COLO668 (cell line): ENCODE measurements at regions not wholly inside any gene's neighbourhood (a gene's known extent, or its start where the extent isn't known, plus 50 kb on each side); places are given as distances from the start of the nearest gene placed in this dataset.
"Not testable (repeated sequence)": the region's sequence is repeated elsewhere in the genome, so short reads cannot be mapped to it uniquely, and the experiment has no call there.

ENCODE experiments used
- DNase-seq: peaks from one replicate; lab custom pipeline; 2025; ENCODE audit not compliant: unreplicated experiment; lab: John Stamatoyannopoulos, UW

- DNase-seq: no peak
These were observed 50.4 kb upstream of the RAPH1 start for GRCh38 chr2:203585516-203585915.

GRCh38 chr2:203586206-203586605, 51.1 kb upstream of the RAPH1 start:
- no peak for DNase-seq

- DNase-seq: no peak
These were observed 51.6 kb upstream of the RAPH1 start for GRCh38 chr2:203586696-203587095.

- no peak for DNase-seq
These were observed 55.4 kb upstream of the RAPH1 start for GRCh38 chr2:203590496-203590895.

GRCh38 chr2:203591642-203592041, 56.5 kb upstream of the RAPH1 start:
- no peak for DNase-seq

GRCh38 chr2:203592470-203592869, 57.4 kb upstream of the RAPH1 start:
- DNase-seq: no peak

GRCh38 chr2:203594541-203594940, 59.4 kb upstream of the RAPH1 start:
- DNase-seq: no peak

- DNase-seq: no peak
These were observed 61.1 kb upstream of the RAPH1 start for GRCh38 chr2:203596183-203596582.

GRCh38 chr2:203599509-203599908, 64.4 kb upstream of the RAPH1 start:
- no peak for DNase-seq

- no peak for DNase-seq
These were observed 65.2 kb upstream of the RAPH1 start for GRCh38 chr2:203600286-203600685.

- no peak for DNase-seq
These were observed 68.6 kb upstream of the RAPH1 start for GRCh38 chr2:203603456-203604389.

GRCh38 chr2:203605302-203605701, 70.2 kb upstream of the RAPH1 start:
- no peak for DNase-seq

- no peak for DNase-seq
These were observed 71.0 kb upstream of the RAPH1 start for GRCh38 chr2:203606051-203606450.

- no peak for DNase-seq
These were observed 75.5 kb upstream of the RAPH1 start for GRCh38 chr2:203610558-203610957.

- no peak for DNase-seq
These were observed 77.1 kb upstream of the RAPH1 start for GRCh38 chr2:203612246-203612645.

- DNase-seq: no peak
These were observed 84.3 kb upstream of the RAPH1 start for GRCh38 chr2:203619267-203619878.

GRCh38 chr2:203621981-203622515, 84.4 kb upstream of the CD28 start:
- no peak for DNase-seq

- DNase-seq: no peak
These were observed 83.3 kb upstream of the CD28 start for GRCh38 chr2:203623096-203623495.

GRCh38 chr2:203623661-203624060, 82.8 kb upstream of the CD28 start:
- DNase-seq: no peak

GRCh38 chr2:203625701-203626100, 80.7 kb upstream of the CD28 start:
- DNase-seq: no peak

- not testable (repeated sequence) for DNase-seq
These were observed 80.2 kb upstream of the CD28 start for GRCh38 chr2:203626247-203626646.
